GM12865 (cell line): ENCODE measurements at regions not wholly inside any gene's neighbourhood (a gene's known extent, or its start where the extent isn't known, plus 50 kb on each side); places are given as distances from the start of the nearest gene placed in this dataset.

Experiments
- DNase-seq: peaks from one replicate; pipeline ENCODE4 v3.0.0; 2010; ENCODE audit warnings: low read depth
- H3K4me3 ChIP-seq: 2 replicates; pipeline ENCODE4 v1.5.1; 2011; ENCODE audit warnings: mild to moderate bottlenecking, low read depth, low read length, control low read depth
- TF ChIP-seq, protein P1 (sequence below): IDR thresholded peaks from 2 replicates; pipeline ENCODE4 v1.5.1; 2011; ENCODE audit warnings: low read length, control low read depth, low read depth, inconsistent platforms; ENCODE audit not compliant: insufficient read depth; ENCODE audit errors: missing control alignments

DNA sequence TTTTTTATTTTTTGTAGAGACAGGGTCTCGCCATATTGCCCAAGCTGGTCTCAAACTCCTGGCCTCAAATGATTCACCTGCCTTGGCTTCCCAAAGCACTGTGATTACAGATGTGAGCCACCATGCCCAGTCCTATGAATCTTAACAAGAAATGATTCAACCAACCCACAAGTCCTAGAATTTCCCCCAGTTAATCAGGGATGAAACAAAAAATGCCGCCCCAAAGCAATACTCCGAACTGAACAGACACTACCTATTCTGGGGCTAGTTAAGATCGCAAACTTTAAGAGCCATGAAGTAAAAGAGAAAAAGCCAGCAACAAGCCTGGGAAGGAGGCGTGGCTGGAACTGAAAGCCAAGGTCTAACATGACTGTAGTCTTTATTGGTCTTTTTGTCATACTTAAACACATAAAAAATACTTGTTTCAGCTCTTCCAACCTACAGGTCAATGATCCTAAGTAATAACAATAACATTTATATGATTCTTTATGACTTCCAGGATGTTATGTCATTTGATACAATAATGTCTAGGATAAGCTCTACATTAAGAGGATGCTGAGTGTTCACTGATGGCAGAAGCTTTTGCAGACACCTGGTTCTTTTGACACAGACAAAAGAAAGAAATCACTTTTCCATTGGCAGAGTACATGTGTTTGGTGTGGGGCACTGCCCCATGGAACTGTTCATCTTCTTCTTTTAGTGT lies 361.1 kb upstream of the TLE4 start:
- TF ChIP-seq, protein P1, sequence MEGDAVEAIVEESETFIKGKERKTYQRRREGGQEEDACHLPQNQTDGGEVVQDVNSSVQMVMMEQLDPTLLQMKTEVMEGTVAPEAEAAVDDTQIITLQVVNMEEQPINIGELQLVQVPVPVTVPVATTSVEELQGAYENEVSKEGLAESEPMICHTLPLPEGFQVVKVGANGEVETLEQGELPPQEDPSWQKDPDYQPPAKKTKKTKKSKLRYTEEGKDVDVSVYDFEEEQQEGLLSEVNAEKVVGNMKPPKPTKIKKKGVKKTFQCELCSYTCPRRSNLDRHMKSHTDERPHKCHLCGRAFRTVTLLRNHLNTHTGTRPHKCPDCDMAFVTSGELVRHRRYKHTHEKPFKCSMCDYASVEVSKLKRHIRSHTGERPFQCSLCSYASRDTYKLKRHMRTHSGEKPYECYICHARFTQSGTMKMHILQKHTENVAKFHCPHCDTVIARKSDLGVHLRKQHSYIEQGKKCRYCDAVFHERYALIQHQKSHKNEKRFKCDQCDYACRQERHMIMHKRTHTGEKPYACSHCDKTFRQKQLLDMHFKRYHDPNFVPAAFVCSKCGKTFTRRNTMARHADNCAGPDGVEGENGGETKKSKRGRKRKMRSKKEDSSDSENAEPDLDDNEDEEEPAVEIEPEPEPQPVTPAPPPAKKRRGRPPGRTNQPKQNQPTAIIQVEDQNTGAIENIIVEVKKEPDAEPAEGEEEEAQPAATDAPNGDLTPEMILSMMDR = no peak
- no peak overlapping the region for H3K4me3 ChIP-seq
- DNase-seq = no peak

DNA sequence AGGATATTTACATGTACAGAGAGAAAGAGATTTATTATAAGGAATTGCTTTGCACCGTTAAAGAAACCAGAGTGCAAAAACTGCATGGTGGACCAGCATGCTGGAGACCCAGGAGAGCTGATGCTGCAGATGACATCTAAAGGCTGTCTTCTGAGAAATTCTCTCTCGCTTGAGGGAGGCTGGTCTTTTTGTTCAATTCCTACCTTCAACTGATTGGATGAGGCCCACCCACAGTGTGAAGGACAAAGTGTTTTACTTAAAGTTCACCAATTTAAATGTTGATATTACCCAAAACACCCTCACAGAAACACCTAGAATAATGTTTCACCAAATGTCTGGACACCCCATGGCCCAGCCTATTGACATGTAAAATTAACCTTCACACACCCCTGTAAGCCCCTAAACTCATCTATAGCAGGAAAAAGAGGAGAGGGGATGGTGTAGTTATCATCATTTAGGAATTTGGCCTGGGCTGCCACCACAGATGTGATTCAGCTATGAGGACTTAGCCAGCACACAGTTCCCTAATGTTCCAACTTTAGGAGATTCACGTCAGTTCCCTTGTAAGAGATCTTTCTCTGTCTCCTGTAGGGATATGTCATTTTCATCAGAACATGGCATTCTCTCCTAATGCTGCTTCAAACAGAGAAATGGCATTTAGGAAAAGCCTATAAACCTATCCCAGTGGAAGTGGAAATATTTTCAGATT lies 358.2 kb upstream of the TLE4 start:
- DNase-seq = no peak
- TF ChIP-seq, protein P1 = no peak

DNA sequence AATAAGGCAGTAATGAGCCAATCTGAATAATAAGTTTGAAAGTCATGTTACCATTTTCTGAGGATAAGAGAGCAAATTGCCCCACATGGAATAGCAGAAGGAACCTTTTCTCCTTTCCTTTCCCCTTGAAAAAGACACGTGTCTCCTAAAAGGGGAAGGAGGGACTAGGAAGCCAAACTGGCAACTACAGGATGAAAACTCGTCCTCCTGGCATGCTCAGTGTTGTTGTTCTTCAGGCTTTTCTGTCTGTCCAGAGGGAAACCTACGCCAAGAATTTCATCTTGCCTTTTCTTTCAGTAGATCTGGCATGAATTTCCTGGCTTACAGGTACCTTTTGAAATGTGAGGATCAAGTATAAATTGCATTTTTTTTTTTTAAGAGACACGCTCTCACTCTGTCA lies 355.9 kb upstream of the TLE4 start:
- TF ChIP-seq, protein P1 = no peak
- no peak overlapping the region for H3K4me3 ChIP-seq
- no peak for DNase-seq

More for the DNA sequence above, 358.2 kb upstream of the TLE4 start:
- H3K4me3 ChIP-seq = no peak overlapping the region

DNA sequence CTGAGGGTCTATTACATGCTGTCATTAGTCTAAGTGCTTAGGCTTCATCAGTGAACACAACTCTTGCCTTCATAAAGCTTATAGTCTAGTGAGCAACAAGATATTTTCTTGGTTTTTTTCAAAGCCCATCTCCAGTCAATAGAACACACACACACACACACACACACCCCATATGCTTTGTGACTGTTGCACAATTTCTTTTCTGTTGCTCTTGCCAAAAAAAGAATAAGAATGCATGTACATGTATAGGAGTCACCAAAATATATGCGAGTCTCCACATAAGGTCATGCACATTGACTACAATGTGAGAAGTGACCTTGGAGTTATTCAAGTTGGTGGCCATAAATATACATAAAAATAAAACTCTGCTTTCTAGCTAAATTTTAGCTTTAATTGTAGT lies 351.5 kb upstream of the TLE4 start:
- H3K4me3 ChIP-seq = no peak overlapping the region
- TF ChIP-seq, protein P1 = no peak
- DNase-seq = no peak

DNA sequence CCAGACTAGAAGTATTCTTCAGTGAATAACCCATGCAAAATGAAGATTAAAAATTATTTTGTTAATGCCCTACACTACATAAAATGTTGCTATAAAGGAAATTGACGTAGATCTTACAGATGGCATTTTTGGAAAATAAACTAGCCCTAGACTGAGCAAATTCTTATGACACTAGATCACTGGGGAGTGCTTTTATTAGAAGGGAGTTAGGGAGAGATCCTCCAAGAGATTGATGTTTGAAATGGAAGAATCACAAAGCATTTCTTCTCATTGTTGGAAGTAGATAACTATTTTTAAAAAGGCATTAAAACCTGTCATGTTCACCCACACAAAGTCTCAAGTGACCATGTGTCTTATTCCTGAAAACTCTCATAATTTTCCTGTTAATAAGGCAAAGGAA lies 351.1 kb upstream of the TLE4 start:
- no peak for DNase-seq
- H3K4me3 ChIP-seq = no peak overlapping the region
- TF ChIP-seq, protein P1 = no peak

DNA sequence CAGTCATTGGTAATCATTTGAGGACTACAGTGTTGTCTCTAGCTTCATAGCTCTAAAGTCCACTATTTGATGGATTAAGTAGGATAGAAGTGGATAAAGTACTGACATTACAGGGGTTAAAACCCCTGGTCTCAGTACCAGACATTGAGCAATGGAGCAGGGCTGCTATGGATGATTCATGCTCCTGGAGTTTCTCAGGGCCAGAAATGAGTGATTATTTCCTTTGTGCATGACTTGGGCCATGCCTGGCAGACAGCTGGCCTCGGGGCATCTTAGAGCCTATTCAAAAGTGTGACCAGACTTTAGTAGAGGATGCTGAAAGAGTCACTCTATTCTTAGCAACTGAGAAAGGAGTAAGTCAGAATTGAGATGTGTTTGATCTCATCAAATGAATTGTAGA lies 350.7 kb upstream of the TLE4 start:
- DNase-seq = no peak
- H3K4me3 ChIP-seq = no peak overlapping the region
- TF ChIP-seq, protein P1 = no peak
